DMS153 treated with DMSO at 0.1 percent for 48 hours (cell line): ENCODE measurements at regions not wholly inside any gene's neighbourhood (a gene's known extent, or its start where the extent isn't known, plus 50 kb on each side); places are given as distances from the start of the nearest gene placed in this dataset.
A peak's percentile ranks its signal among the peaks of the same experiment; 100 is the strongest.
"Not testable (repeated sequence)": the region's sequence is repeated elsewhere in the genome, so short reads cannot be mapped to it uniquely, and the experiment has no call there.

Source experiments
- DNase-seq: peaks from one replicate; lab custom pipeline; 2025; ENCODE audit not compliant: unreplicated experiment; lab: John Stamatoyannopoulos, UW

DNA sequence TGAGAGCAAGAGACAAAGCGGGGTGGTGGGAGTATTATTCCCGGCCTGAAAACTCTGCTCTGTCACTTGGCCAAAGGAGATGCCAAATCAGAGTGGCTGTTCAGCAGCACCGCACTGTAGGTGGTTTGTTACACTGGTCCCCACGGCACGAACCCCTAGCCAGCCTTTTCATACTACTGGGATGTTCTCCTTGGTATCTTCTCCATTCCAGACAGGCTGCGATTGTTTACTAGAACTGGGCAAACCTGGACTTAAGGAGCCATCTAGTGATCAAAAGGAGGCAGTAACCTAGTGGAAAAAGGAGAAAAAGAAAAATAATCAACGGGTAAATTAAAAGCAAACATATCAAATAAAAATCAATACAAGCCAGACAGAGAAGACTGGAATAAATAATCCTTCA lies 58.9 kb upstream of the TMTC2 start:
- peak; percentile 27 for DNase-seq

DNA sequence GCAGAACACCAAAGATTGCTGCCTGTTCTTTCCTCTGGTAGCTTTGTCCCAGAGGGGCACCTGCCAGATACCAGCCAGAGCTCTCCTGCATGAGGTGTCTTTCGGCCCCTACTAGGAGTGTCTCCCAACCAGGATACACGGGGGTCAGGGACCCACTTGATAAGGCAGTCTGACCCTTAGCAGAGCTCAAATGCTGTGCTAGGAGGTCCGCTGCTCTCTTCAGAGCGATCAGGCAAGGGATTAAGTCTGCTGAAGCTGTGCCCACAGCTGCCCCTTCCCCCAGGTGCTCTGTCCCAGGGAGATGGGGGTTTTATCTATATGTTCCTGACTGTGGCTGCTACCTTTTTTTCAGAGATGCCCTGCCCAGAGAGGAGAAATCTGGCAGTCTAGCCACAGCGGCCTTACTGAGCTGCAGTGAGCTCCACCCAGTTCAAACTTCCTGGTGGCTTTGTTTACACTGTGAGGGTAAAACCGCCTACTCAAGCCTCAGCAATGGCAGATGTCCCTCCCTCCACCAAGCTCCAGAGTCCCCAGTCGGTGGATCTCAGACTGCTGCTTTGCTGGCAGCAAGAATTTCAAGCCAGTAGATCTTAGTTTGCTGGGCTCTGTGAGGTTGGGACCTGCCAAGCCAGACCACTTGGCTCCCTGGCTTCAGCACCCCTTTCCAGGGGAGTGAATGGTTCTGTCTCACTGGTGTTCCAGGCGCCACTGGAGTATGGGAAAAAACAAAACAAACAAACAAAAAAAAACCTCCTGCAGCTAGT lies 52.0 kb upstream of the TMTC2 start:
- not testable (repeated sequence) for DNase-seq

DNA sequence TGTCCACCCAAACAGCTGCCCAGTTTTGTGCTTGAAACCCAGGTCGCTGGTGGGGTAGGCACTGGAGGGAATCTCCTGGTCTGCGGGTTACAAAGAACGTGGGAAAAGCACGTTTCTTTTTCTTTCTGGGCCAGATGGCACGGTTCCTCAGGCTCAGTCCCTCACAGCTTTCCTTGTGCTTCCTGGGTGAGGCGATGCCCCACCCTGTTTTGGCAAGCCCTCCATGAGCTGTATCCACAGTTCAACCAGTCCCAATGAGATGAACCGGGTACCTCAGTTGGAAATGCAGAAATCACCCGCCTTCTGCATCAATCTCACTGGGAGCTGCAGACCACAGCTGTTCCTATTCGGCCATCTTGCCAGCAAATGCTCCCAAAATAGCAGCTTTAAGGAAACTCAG lies 51.4 kb upstream of the TMTC2 start:
- no peak for DNase-seq
